HL-60 (cell line): ENCODE measurements at regions not wholly inside any gene's neighbourhood (a gene's known extent, or its start where the extent isn't known, plus 50 kb on each side); places are given as distances from the start of the nearest gene placed in this dataset.

Experiments used
- CTCF ChIP-seq: IDR thresholded peaks from one replicate; pipeline ENCODE4 v1.5.1; 2011; ENCODE audit warnings: low read length, control low read depth, inconsistent platforms; ENCODE audit not compliant: insufficient read depth
- POLR2AphosphoS5 ChIP-seq: IDR thresholded peaks from 2 replicates; pipeline ENCODE4 v1.6.1; 2012; ENCODE audit warnings: low read depth
- SPI1 ChIP-seq: IDR thresholded peaks from 2 replicates; pipeline ENCODE4 v1.6.1; 2012; ENCODE audit warnings: low read depth, mild to moderate bottlenecking, borderline replicate concordance

DNA sequence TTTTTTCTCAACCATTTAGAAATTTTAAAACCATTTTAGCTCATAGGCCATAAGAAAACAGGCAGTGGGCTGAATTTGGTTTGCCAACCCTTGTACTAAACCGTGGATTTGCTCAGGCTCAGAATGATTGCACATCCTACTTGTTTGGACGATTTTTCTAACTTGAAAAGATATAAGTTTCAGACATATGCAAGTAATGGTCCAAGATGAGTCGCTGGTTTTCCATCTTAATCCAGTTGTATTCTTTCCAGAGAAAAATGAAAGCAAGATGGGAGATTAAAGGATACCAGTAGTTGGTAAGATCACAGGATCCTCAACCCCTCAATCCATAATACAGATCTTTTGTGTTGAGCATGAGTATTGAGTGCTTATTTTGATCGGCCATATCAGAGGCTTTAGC is 250.9 kb downstream of the TINAG start:
- TF ChIP-seq CTCF (no peak), SPI1 (no peak), POLR2AphosphoS5 (no peak)
